ENCODE measurements at regions not wholly inside any gene's neighbourhood (a gene's known extent, or its start where the extent isn't known, plus 50 kb on each side); places are given as distances from the start of the nearest gene placed in this dataset.

- BruUV-seq (replicated peaks), result no TSS peak
- no peak for FAIRE-seq
- intact Hi-C loops (cut with micrococcal nuclease), result no loop called here
Observed at GRCh38 chr9:80020530-80020929, 448.8 kb downstream of the TLE4 start.

More at GRCh38 chr9:80020530-80020929, 448.8 kb downstream of the TLE4 start:
- Histone ChIP-seq H3K36me3 (ENCODE audit: control insufficient read depth, insufficient read depth, low read length) (no peaks in the 10 kb centered on the region), H3K79me2 (ENCODE audit: control insufficient read depth, insufficient read depth, low read length) (no peaks in the 10 kb centered on the region), H3K9me1 (ENCODE audit: control insufficient read depth, insufficient read depth, low read length) (no peaks in the 10 kb centered on the region), H2AFZ (ENCODE audit: low read depth, low read length) (no peak overlapping the region), H3K9me3 (replicated peaks; ENCODE audit: control insufficient read depth, insufficient read depth, low read depth, low read length) (no peaks in the 10 kb centered on the region), H3K4me2 (ENCODE audit: insufficient read depth, low read length) (no peak overlapping the region), H3K27me3 (ENCODE audit: control insufficient read depth in 2 of 2, insufficient read depth in 2 of 2, low read length in 2 of 2) (no peaks in the 10 kb centered on the region), H3K4me1 (replicated peaks in 1 of 2; ENCODE audit: control insufficient read depth in 2 of 2, insufficient read depth in 2 of 2, low read length in 2 of 2) (no peaks in the 10 kb centered on the region), H4K20me1 (replicated peaks; ENCODE audit: control insufficient read depth, insufficient read depth, low read length) (no peaks in the 10 kb centered on the region), H3K9ac (ENCODE audit: insufficient read depth in 1 of 2, low read depth in 2 of 2, low read length in 2 of 2) (no peak overlapping the region), H3K27ac (ENCODE audit: extremely low read depth, low read depth, low read length) (no peak overlapping the region), H3K4me3 (no peak overlapping the region)
- ChIA-PET POLR2A (no interaction called here), CTCF (ENCODE audit: low intra/inter-chr PET ratio) (no interaction called here)
- TF ChIP-seq ZNF449 (CRISPR knock-in tag; IDR thresholded peaks at IDR 0.05), result no peak
- no peak for TF ChIP-seq ZNF282 (CRISPR knock-in tag; IDR thresholded peaks at IDR 0.05)
- no peak for TF ChIP-seq NFXL1 (CRISPR knock-in tag; IDR thresholded peaks at IDR 0.05)
- TF ChIP-seq FOXM1 (IDR thresholded peaks at IDR 0.05; ENCODE audit: low read depth), result no peak
- no peak for TF ChIP-seq FOXM1 (CRISPR knock-in tag; IDR thresholded peaks at IDR 0.05; ENCODE audit: low read depth)
- no peak for TF ChIP-seq MTF1 (CRISPR knock-in tag; IDR thresholded peaks at IDR 0.05; ENCODE audit: borderline replicate concordance)
- TF ChIP-seq ZNF766 (CRISPR knock-in tag; conservative IDR thresholded peaks at IDR 0.05), result no peak
- TF ChIP-seq ZBTB43 (CRISPR knock-in tag; IDR thresholded peaks at IDR 0.05), result no peak
- no peak for TF ChIP-seq ERF (CRISPR knock-in tag; IDR thresholded peaks at IDR 0.05)
- no peak for TF ChIP-seq DLX4 (CRISPR knock-in tag; IDR thresholded peaks at IDR 0.05)
- no peak for TF ChIP-seq SREBF2 (CRISPR knock-in tag; IDR thresholded peaks at IDR 0.05)
- no peak for TF ChIP-seq GATAD2A (IDR thresholded peaks at IDR 0.05)
- no peak for TF ChIP-seq NCOR1 (IDR thresholded peaks at IDR 0.05)
- TF ChIP-seq MAFG (tag; conservative IDR thresholded peaks at IDR 0.05), result no peak
- TF ChIP-seq ARID1B (IDR thresholded peaks at IDR 0.05), result no peak
- no peak for TF ChIP-seq NUFIP1 (IDR thresholded peaks at IDR 0.05; ENCODE audit: partially characterized antibody)
- no peak for TF ChIP-seq RBM15 (IDR thresholded peaks at IDR 0.05; ENCODE audit: insufficient read depth, low read length)
- no peak for TF ChIP-seq TRIM25 (IDR thresholded peaks at IDR 0.05; ENCODE audit: borderline replicate concordance)
- no peak for TF ChIP-seq FOXP1 (CRISPR knock-in tag; IDR thresholded peaks at IDR 0.05)
- in situ Hi-C loops (cut with MboI), result no loop called here
- ATAC-seq (no peak), DNase-seq (ENCODE audit: extremely low read depth in 1 of 4, low spot score in 3 of 4) (no peak)
